ENCODE measurements at regions not wholly inside any gene's neighbourhood (a gene's known extent, or its start where the extent isn't known, plus 50 kb on each side); places are given as distances from the start of the nearest gene placed in this dataset.

GRCh38 chr15:57872281-57873030, 165.9 kb downstream of the POLR2M start:
- H3K4me3 ChIP-seq (ENCODE audit: low read depth, low read length) = no peak overlapping the region
- no peak for TF ChIP-seq CTCF (IDR thresholded peaks at IDR 0.05; ENCODE audit: control insufficient read depth, extremely low read depth, insufficient read depth)
- no peak for DNase-seq (ENCODE audit: low read depth)

DNA sequence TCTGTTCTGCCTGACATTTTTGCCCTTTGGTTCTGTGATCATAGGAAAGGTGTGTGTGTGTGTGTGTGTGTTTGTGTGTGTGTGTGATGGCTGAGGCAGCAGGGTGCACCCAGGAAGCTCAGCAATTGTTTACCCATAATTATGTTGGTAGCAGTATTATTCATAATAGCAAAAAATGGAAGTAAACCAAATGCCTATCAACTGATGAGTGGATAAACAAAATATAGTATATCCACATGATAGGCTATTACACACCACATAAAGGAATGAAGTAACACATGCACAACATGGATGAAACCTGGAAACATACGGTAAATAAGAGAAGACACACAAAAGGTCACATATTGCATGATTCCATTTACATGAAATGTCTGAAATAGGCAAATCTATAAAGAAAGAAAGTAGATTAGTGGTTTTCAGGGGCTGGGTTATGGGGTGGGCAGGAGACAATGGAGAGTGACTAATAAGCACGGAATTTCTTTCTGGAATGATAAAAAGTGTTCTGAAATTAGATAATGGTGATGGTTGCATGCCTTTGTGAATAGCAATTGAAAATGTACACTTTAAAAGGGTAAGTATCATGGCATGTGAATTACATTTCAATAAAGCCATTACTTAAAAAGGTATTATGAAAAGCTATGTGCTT, 167.2 kb downstream of the POLR2M start:
- no peak for DNase-seq (ENCODE audit: low read depth)
- TF ChIP-seq CTCF (IDR thresholded peaks at IDR 0.05; ENCODE audit: control insufficient read depth, extremely low read depth, insufficient read depth) = no peak
- H3K4me3 ChIP-seq (ENCODE audit: low read depth, low read length) = no peak overlapping the region

- no peak for DNase-seq (ENCODE audit: low read depth)
- no peak overlapping the region for H3K4me3 ChIP-seq (ENCODE audit: low read depth, low read length)
- no peak for TF ChIP-seq CTCF (IDR thresholded peaks at IDR 0.05; ENCODE audit: control insufficient read depth, extremely low read depth, insufficient read depth)
Observed at GRCh38 chr15:57875347-57875746, 168.8 kb downstream of the POLR2M start.

GRCh38 chr15:57878573-57878972, 172.1 kb downstream of the POLR2M start:
- TF ChIP-seq CTCF (IDR thresholded peaks at IDR 0.05; ENCODE audit: control insufficient read depth, extremely low read depth, insufficient read depth) = no peak
- DNase-seq (ENCODE audit: low read depth) = no peak
- H3K4me3 ChIP-seq (ENCODE audit: low read depth, low read length) = no peak overlapping the region

DNA sequence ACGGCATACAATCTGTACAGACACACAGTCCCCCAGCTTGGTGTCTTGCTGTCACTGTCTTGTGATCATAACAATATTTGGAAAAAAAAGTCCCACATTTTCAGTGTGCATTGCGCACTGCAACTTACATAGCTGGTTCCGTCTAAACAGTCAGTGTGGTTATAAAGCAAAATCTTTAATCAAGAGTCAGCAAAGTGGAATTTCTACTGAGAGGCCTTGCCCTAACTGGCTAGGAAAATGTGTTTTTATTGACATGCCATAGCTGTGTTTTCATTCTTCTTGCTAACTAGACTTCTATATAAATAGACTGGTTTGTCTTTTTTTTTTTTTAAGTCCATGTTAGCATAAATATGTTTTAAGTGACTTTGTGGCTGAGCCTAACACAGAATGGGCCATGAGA, 174.8 kb downstream of the POLR2M start:
- TF ChIP-seq CTCF (IDR thresholded peaks at IDR 0.05; ENCODE audit: control insufficient read depth, extremely low read depth, insufficient read depth) = no peak
- no peak for DNase-seq (ENCODE audit: low read depth)
- H3K4me3 ChIP-seq (ENCODE audit: low read depth, low read length) = no peak overlapping the region

DNA sequence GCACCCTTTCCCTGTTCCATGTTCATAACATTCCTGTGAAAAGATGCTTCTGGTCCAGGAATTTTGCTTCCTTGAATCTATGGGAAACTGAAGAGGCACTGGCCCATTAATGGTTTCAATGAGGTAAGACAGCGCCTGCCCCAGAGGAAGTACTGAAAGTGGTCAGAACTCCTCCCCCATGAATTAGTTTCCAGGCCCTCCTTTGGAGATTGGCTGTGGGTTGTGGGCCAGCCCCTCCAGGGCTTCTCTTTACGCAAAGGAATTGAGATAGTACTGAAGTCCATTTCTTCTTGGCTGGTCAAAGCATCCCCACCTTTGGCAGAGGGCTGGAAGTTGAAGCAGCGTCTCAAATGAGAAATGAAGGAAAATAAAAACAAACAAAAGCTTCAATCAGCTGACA, 175.5 kb downstream of the POLR2M start:
- TF ChIP-seq CTCF (IDR thresholded peaks at IDR 0.05; ENCODE audit: control insufficient read depth, extremely low read depth, insufficient read depth) = no peak
- no peak for DNase-seq (ENCODE audit: low read depth)
- no peak overlapping the region for H3K4me3 ChIP-seq (ENCODE audit: low read depth, low read length)
